ENCODE measurements at regions not wholly inside any gene's neighbourhood (a gene's known extent, or its start where the extent isn't known, plus 50 kb on each side); places are given as distances from the start of the nearest gene placed in this dataset.

DNA sequence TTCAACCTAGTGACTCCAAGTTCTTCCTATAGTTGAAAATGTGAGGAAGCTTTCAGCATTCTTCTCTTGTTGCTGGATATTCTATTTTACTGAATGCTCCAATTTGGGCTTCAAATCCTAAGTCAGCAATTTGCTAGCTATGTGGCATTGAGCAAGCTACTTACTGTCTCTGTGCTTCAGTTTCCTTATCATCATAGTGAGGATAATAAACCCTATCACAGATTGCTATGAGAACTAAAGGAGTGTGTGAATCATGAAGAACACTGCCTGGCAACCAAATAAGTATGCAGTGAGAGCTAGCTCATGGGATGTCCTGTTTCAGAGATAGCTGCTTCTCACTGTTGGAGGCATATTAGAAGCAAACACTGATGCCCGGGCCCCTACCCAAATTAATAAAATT is 163.8 kb upstream of the CDIN1 start:
- TF ChIP-seq, protein P1, sequence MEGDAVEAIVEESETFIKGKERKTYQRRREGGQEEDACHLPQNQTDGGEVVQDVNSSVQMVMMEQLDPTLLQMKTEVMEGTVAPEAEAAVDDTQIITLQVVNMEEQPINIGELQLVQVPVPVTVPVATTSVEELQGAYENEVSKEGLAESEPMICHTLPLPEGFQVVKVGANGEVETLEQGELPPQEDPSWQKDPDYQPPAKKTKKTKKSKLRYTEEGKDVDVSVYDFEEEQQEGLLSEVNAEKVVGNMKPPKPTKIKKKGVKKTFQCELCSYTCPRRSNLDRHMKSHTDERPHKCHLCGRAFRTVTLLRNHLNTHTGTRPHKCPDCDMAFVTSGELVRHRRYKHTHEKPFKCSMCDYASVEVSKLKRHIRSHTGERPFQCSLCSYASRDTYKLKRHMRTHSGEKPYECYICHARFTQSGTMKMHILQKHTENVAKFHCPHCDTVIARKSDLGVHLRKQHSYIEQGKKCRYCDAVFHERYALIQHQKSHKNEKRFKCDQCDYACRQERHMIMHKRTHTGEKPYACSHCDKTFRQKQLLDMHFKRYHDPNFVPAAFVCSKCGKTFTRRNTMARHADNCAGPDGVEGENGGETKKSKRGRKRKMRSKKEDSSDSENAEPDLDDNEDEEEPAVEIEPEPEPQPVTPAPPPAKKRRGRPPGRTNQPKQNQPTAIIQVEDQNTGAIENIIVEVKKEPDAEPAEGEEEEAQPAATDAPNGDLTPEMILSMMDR (conservative IDR thresholded peaks at IDR 0.05 in 1 of 2, IDR thresholded peaks at IDR 0.05 in 1 of 2; ENCODE audit: low read depth in 1 of 2, low read length in 2 of 2): no peak
- no peak for TF ChIP-seq EZH2 (IDR thresholded peaks at IDR 0.05; ENCODE audit: low read length, missing control alignments)
